Loucy (cell line): ENCODE measurements at regions not wholly inside any gene's neighbourhood (a gene's known extent, or its start where the extent isn't known, plus 50 kb on each side); places are given as distances from the start of the nearest gene placed in this dataset.

Experiments used
- CTCF ChIP-seq: fragments of 200-600 bp; sonication (generic); conservative IDR thresholded peaks from 2 replicates; pipeline ENCODE4 v1.5.1; 2014; ENCODE audit warnings: mild to moderate bottlenecking, antibody characterized with exemption, low read length
- EZH2phosphoT487 ChIP-seq: fragments of 200-600 bp; IDR thresholded peaks from 2 replicates; pipeline ENCODE4 v1.6.1; 2018; ENCODE audit warnings: antibody characterized with exemption, mild to moderate bottlenecking, moderate library complexity, borderline replicate concordance

GRCh38 chr12:5242440-5242839 is 189.5 kb upstream of the NTF3 start:
- no peak for TF ChIP-seq CTCF
- TF ChIP-seq EZH2phosphoT487, result no peak
